HFF-Myc (cell line): ENCODE measurements at regions not wholly inside any gene's neighbourhood (a gene's known extent, or its start where the extent isn't known, plus 50 kb on each side); places are given as distances from the start of the nearest gene placed in this dataset.

Experiments
- DNase-seq: peaks from one replicate; pipeline ENCODE4 v3.0.0-alpha.2; 2011; ENCODE audit warnings: low read depth; ENCODE audit errors: extremely low read depth
- H3K4me3 ChIP-seq: replicated peaks from 2 replicates; pipeline ENCODE4 v1.5.1; 2011; ENCODE audit warnings: low read depth, mild to moderate bottlenecking, control low read depth, low read length
- CTCF ChIP-seq: IDR thresholded peaks from 2 replicates; pipeline ENCODE4 v1.5.1; 2012; ENCODE audit warnings: mild to moderate bottlenecking, low read depth, low read length, control low read depth; ENCODE audit errors: missing control alignments

GRCh38 chr2:181157326-181157725 lies 176.9 kb downstream of the UBE2E3 start:
- TF ChIP-seq CTCF: no peak
- no peak for DNase-seq
- no peak overlapping the region for H3K4me3 ChIP-seq

GRCh38 chr2:181158427-181158826 lies 178.0 kb downstream of the UBE2E3 start:
- TF ChIP-seq CTCF: no peak

GRCh38 chr2:181161615-181162014 lies 181.2 kb downstream of the UBE2E3 start:
- H3K4me3 ChIP-seq: no peak overlapping the region
- no peak for DNase-seq
- TF ChIP-seq CTCF: no peak

More at GRCh38 chr2:181158427-181158826, 178.0 kb downstream of the UBE2E3 start:
- DNase-seq: no peak
- H3K4me3 ChIP-seq: no peak overlapping the region

GRCh38 chr2:181163139-181163538 lies 182.7 kb downstream of the UBE2E3 start:
- no peak overlapping the region for H3K4me3 ChIP-seq
- no peak for TF ChIP-seq CTCF
- DNase-seq: no peak

- no peak overlapping the region for H3K4me3 ChIP-seq
- TF ChIP-seq CTCF: no peak
- no peak for DNase-seq
These were observed 183.3 kb downstream of the UBE2E3 start for GRCh38 chr2:181163691-181164090.

GRCh38 chr2:181164699-181165098 lies 184.3 kb downstream of the UBE2E3 start:
- no peak for DNase-seq
- no peak for TF ChIP-seq CTCF
- no peak overlapping the region for H3K4me3 ChIP-seq

- H3K4me3 ChIP-seq: no peak overlapping the region
- DNase-seq: no peak
- TF ChIP-seq CTCF: no peak
These were observed 184.9 kb downstream of the UBE2E3 start for GRCh38 chr2:181165199-181165868.
